Activated CD4-positive, alpha-beta T cell treated with anti-CD3 and anti-CD28 coated beads for 36 hours (primary cell): ENCODE measurements at regions not wholly inside any gene's neighbourhood (a gene's known extent, or its start where the extent isn't known, plus 50 kb on each side); places are given as distances from the start of the nearest gene placed in this dataset.

Experiments used
- ATAC-seq: fragments of 200-7000 bp; cut with Tn5 transposase; one replicate; pipeline ENCODE4 v1.10.0; 2021; ENCODE audit warnings: mild to moderate bottlenecking, moderate library complexity
- CTCF ChIA-PET: fragments of 350-600 bp; sonication (Branson Sonifier 250); formaldehyde crosslinking; loops from one replicate; lab custom pipeline; 2021; ENCODE audit warnings: antibody characterized with exemption; lab: Charles Lee
- POLR2A ChIA-PET: fragments of 350-600 bp; sonication (Branson Sonifier 250); formaldehyde crosslinking; loops from one replicate; lab custom pipeline; 2021; ENCODE audit warnings: antibody characterized with exemption, inconsistent platforms; lab: Charles Lee
- DNase-seq: peaks from one replicate; pipeline ENCODE4 v3.0.0-alpha.2; 2020
- H3K27ac Mint-ChIP-seq: one replicate; pipeline ENCODE4 v1.8.0; 2021; ENCODE audit warnings: mixed read lengths
- H3K27me3 Mint-ChIP-seq: one replicate; pipeline ENCODE4 v1.8.0; 2021; ENCODE audit warnings: mixed read lengths
- H3K36me3 Mint-ChIP-seq: one replicate; pipeline ENCODE4 v1.8.0; 2021; ENCODE audit warnings: low read depth, mixed read lengths
- H3K4me1 Mint-ChIP-seq: one replicate; pipeline ENCODE4 v1.8.0; 2021; ENCODE audit warnings: mixed read lengths
- H3K4me3 Mint-ChIP-seq: one replicate; pipeline ENCODE4 v1.8.0; 2021; ENCODE audit warnings: mild to moderate bottlenecking, moderate library complexity, mixed read lengths
- H3K9me3 Mint-ChIP-seq: one replicate; pipeline ENCODE4 v1.8.0; 2021; ENCODE audit warnings: low read depth, mixed read lengths
- intact Hi-C, 2 experiments: fragments of 100-400 bp; cut with DNase I in 1 of 2; cut with micrococcal nuclease in 1 of 2; formaldehyde crosslinking; loops; one replicate each; pipeline versions ENCODE4 v1.14.2 to v1.15.1; 2022 to 2024; cut with DNase I, micrococcal nuclease

DNA sequence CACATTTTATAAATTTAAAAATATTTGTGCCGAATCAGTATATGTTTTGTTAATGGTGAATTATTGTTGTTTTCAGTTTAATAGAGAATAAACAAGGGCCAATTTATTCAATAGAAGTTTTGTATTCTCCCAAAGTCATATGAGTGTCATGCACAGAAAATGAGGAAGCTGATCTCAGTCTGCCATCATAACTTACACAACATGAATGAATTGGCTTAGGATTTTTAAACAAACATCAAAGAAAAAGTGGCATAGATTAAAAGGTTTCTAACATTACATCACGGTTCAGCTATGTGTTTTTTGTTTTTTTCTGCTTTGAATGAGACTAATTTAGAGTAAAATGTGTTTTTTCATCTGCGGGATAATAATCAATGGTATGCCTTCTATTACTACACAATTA lies 123.4 kb upstream of the CTNNA2 start:
- intact Hi-C loops, result no loop called here
- Mint-ChIP-seq H3K9me3 (peaks cover 15% of the 10 kb centered on the region), H3K27ac (no peak overlapping the region), H3K27me3 (no peaks in the 10 kb centered on the region), H3K36me3 (no peaks in the 10 kb centered on the region), H3K4me3 (no peak overlapping the region), H3K4me1 (no peaks in the 10 kb centered on the region)
- ChIA-PET CTCF (no interaction called here), POLR2A (no interaction called here)
- no peak for ATAC-seq
- DNase-seq, result no peak

DNA sequence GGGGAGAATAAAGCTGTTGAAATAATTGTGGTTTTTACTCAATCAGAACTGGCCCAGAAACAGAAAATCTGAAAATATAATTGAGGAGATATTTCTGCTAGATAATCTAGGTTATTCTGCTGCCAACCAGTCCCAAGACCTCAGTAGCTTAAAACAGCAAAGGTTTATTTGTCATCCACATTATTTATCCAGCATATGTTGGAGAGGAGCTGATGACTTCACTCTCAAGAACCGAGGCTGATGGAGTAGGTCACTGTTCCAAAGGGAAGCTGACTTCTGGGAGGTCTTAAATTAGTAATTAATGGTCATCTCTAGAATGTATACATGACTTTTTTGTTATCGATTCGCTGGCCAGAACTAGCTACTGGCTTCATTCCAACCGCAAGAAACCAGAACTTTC lies 124.8 kb upstream of the CTNNA2 start:
- intact Hi-C loops, result no loop called here
- ChIA-PET POLR2A (interaction anchor here (0.6 kb wide), 1 partner anchor 265 kb away, joined by 3 read pairs; no protein-coding TSS in a partner anchor), CTCF (interaction anchor here (1.6 kb wide), 1 partner anchor 10 kb away, joined by 4 read pairs; no protein-coding TSS in a partner anchor)
- Mint-ChIP-seq H3K27ac (no peak overlapping the region), H3K4me3 (no peak overlapping the region), H3K9me3 (peaks cover 13% of the 10 kb centered on the region), H3K27me3 (no peaks in the 10 kb centered on the region), H3K36me3 (no peaks in the 10 kb centered on the region), H3K4me1 (no peaks in the 10 kb centered on the region)
- ATAC-seq (no peak), DNase-seq (no peak)

DNA sequence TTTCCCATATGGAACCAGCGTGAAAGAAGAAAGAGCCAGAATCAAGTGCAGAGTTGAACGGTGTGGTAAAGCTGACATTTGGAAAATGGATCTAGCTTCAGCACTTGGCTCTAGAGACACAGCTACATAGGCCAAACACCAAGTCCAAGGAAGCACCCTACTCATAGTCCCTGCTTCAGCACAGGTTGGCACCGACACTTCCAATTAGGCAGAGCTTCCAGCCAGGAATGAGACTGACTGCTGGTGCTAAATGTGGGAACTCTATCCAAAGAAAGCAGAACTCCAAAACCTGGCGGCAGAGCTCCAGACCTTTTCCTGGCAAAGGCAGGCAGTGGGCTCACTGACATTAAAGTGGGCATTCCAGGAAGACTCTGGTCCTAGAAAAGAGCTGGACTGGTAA lies 125.4 kb upstream of the CTNNA2 start:
- no peak overlapping the region for H3K4me3 Mint-ChIP-seq
- no peak for DNase-seq
- H3K4me1 Mint-ChIP-seq, result no peaks in the 10 kb centered on the region
- ATAC-seq, result no peak
- intact Hi-C loops, result no loop called here
- POLR2A ChIA-PET, result no interaction called here
- CTCF ChIA-PET, result interaction anchor here (0.7 to 1.6 kb wide), 2 partner anchors 10 to 689 kb away, joined by 3 to 4 read pairs; no protein-coding TSS in a partner anchor
- peaks cover 13% of the 10 kb centered on the region for H3K9me3 Mint-ChIP-seq
- H3K36me3 Mint-ChIP-seq, result no peaks in the 10 kb centered on the region
- no peak overlapping the region for H3K27ac Mint-ChIP-seq
- H3K27me3 Mint-ChIP-seq, result no peaks in the 10 kb centered on the region

GRCh38 chr2:79383681-79384080 lies 129.2 kb upstream of the CTNNA2 start:
- Mint-ChIP-seq H3K9me3 (peaks cover 14% of the 10 kb centered on the region), H3K36me3 (no peaks in the 10 kb centered on the region), H3K4me1 (no peaks in the 10 kb centered on the region), H3K4me3 (no peak overlapping the region), H3K27ac (no peak overlapping the region), H3K27me3 (no peaks in the 10 kb centered on the region)
- ChIA-PET CTCF (no interaction called here), POLR2A (no interaction called here)
- intact Hi-C loops, result no loop called here
- no peak for DNase-seq
- no peak for ATAC-seq

DNA sequence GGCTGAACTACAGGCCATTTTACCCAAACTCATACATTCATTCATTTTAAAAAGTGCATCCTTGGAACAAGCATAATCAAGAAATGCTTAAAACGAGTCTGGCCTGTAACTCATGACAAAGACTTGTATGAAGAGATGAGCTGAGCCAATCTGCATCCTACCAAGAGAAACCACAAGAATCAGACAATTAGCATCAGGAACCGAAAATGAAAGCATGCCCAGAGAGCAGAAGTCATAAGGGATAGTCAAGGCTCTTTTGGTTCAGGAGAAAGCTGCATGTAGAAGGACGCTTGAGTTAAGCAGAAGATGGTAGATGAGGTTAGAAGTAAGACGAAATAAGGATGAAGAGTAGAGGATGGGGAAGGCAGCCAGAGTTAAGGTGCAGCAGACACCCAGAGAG lies 137.0 kb upstream of the CTNNA2 start:
- Mint-ChIP-seq H3K4me3 (no peak overlapping the region), H3K36me3 (no peaks in the 10 kb centered on the region), H3K4me1 (no peaks in the 10 kb centered on the region), H3K27me3 (no peaks in the 10 kb centered on the region), H3K27ac (no peak overlapping the region), H3K9me3 (peaks cover 6% of the 10 kb centered on the region)
- no peak for DNase-seq
- intact Hi-C loops, result no loop called here
- ATAC-seq, result no peak
- CTCF ChIA-PET, result interaction anchor here (0.6 kb wide), 1 partner anchor 17 kb away, joined by 3 read pairs; no protein-coding TSS in a partner anchor
- POLR2A ChIA-PET, result no interaction called here

DNA sequence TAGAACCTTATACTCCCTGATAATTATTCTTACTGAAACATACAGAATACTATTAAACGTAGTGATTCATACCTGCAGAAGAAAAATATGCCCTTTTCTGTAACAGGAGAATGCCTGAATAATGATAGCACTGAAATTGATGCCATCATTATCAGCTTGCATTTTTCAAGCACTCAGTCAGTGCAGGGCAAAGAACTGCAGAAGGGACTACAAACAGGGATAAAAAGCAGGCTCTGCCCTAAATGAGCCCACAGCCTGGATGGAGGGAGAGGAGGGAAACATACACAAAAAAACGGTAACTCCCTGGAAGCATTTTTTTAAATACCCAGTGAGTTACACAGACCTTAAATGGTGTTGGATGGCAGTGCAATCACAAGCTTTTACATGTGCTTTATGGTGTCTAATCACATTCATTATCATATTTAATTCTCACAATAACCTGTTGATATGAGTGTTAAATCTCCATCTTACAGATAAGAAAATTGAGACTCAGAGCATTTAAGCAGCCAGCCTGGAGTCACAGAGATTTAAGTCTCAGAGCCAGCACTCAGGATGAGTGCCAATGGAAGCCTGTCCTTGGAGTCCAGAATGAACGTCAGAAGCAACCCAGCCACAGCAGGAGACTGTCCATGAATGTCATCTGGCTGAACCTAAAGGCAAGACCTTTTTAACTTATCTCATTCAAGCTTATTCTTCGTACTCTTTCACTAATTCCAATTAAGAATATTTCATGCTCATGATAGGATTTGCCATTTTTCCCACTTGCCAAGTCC lies 139.3 kb upstream of the CTNNA2 start:
- CTCF ChIA-PET, result interaction anchor here (0.6 kb wide), 1 partner anchor 554 kb away, joined by 3 read pairs; no protein-coding TSS in a partner anchor
- intact Hi-C loops, result no loop called here
- peaks cover 10% of the 10 kb centered on the region for H3K9me3 Mint-ChIP-seq
- no peaks in the 10 kb centered on the region for H3K36me3 Mint-ChIP-seq
- no peak for ATAC-seq
- H3K27me3 Mint-ChIP-seq, result no peaks in the 10 kb centered on the region
- POLR2A ChIA-PET, result no interaction called here
- no peak overlapping the region for H3K4me3 Mint-ChIP-seq
- no peak for DNase-seq
- no peaks in the 10 kb centered on the region for H3K4me1 Mint-ChIP-seq
- H3K27ac Mint-ChIP-seq, result no peak overlapping the region

GRCh38 chr2:79370976-79371538 lies 141.8 kb upstream of the CTNNA2 start:
- intact Hi-C loops, result no loop called here
- H3K36me3 Mint-ChIP-seq, result no peaks in the 10 kb centered on the region
- DNase-seq, result no peak
- H3K4me1 Mint-ChIP-seq, result no peaks in the 10 kb centered on the region
- no peak overlapping the region for H3K27ac Mint-ChIP-seq
- H3K9me3 Mint-ChIP-seq, result peaks cover 10% of the 10 kb centered on the region
- no peaks in the 10 kb centered on the region for H3K27me3 Mint-ChIP-seq
- ChIA-PET POLR2A (no interaction called here), CTCF (no interaction called here)
- no peak for ATAC-seq
- no peak overlapping the region for H3K4me3 Mint-ChIP-seq

DNA sequence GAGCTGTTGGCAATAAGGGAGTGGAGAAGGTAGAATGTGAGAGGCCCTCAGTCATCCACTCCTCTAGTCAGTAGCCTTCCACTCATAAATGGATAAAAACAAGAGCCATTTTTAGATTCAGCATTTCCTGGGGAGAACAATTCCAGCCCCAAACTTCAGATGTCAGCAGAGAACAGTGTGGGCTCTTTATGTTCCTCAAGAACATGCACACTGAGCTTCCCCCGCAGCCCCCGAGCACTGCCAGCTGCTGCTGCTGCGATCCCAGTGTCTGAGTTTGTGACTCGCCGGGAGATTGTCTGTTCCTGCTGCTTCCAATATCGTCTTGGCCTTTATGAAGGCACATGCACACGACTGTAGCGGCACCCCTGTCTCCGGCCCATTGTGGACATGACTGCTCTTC lies 143.7 kb upstream of the CTNNA2 start:
- peaks cover 5% of the 10 kb centered on the region for H3K9me3 Mint-ChIP-seq
- intact Hi-C loops, result no loop called here
- ChIA-PET POLR2A (no interaction called here), CTCF (no interaction called here)
- no peak overlapping the region for H3K27ac Mint-ChIP-seq
- ATAC-seq (no peak), DNase-seq (no peak)
- no peaks in the 10 kb centered on the region for H3K4me1 Mint-ChIP-seq
- H3K4me3 Mint-ChIP-seq, result no peak overlapping the region
- H3K36me3 Mint-ChIP-seq, result no peaks in the 10 kb centered on the region
- no peaks in the 10 kb centered on the region for H3K27me3 Mint-ChIP-seq

DNA sequence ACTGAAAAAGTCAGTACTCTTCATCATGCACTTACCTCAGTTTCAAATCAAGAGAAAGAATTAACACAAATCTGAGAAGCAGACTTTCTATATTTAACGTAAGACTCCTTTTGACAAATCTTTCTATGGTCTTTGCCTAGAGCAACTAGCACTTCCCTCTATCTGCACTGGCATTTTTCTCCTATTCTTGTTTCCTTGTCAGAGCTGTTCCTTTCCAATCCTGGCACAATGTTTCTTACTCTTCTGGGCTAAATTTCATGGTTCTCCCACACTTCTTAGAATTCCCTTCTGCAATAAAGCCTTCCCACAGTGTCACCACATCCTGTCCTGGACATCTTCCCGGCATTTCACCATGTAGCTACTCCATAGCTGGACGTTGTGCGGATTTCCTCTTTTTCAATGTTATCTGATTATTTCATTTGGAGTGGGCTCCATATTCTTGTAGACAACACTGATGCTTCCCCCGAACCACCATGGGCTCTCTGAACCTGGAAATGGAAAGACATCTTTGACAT lies 144.7 kb upstream of the CTNNA2 start:
- ATAC-seq (no peak), DNase-seq (no peak)
- POLR2A ChIA-PET, result no interaction called here
- Mint-ChIP-seq H3K36me3 (no peaks in the 10 kb centered on the region), H3K27me3 (no peaks in the 10 kb centered on the region), H3K4me3 (no peak overlapping the region), H3K9me3 (peaks cover 5% of the 10 kb centered on the region), H3K27ac (no peak overlapping the region), H3K4me1 (no peaks in the 10 kb centered on the region)
- intact Hi-C loops, result no loop called here
- CTCF ChIA-PET, result no interaction called here

DNA sequence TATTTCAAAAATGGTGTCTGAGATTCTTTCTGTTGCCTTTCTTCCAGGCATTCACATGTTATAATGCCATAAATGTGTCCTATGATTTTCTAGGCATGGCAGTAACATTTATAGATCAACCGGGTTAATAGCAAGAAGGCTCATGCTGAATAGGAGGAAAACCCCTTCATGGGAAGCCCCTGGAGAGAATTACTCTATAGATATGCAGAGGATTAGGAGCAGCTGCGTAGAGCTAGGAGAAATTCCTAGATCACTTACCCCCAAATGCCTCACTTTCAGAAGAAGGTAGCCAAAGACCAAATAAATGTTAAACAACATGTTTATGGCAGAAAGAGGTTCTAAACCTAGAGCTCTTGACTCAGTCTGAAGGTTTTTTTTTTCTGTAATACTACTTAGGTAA lies 153.4 kb upstream of the CTNNA2 start:
- no peak for DNase-seq
- no peak overlapping the region for H3K27ac Mint-ChIP-seq
- intact Hi-C loops, result no loop called here
- ChIA-PET POLR2A (no interaction called here), CTCF (no interaction called here)
- no peaks in the 10 kb centered on the region for H3K27me3 Mint-ChIP-seq
- H3K4me3 Mint-ChIP-seq, result no peak overlapping the region
- H3K9me3 Mint-ChIP-seq, result peaks cover 3% of the 10 kb centered on the region
- no peak for ATAC-seq
- no peaks in the 10 kb centered on the region for H3K36me3 Mint-ChIP-seq
- H3K4me1 Mint-ChIP-seq, result no peaks in the 10 kb centered on the region

- POLR2A ChIA-PET, result no interaction called here
- DNase-seq (no peak), ATAC-seq (no peak)
- Mint-ChIP-seq H3K9me3 (peaks cover 10% of the 10 kb centered on the region), H3K27me3 (no peaks in the 10 kb centered on the region), H3K4me1 (no peaks in the 10 kb centered on the region), H3K36me3 (no peaks in the 10 kb centered on the region), H3K4me3 (no peak overlapping the region), H3K27ac (no peak overlapping the region)
- CTCF ChIA-PET, result no interaction called here
- intact Hi-C loops, result no loop called here
Observed at GRCh38 chr2:79355569-79355968, 157.3 kb upstream of the CTNNA2 start.

DNA sequence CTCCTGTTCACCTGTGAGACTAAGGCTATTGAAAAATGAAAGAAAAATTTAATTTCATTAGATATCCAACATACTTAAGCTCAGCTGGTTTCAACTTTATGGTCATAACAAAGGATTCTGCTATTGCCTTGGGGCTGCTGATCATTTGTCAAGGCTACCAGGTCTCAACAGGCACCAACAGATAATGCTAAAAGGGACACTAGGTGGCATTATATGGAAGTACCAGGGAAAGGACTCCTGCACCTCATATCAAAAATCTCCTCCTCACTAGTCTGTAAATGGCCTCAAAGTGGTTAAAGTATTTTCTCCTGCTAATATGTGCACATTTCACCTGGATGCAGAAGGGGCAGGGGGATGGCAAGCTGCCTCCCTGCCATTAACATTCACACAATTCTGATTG lies 167.9 kb upstream of the REG3A start:
- Mint-ChIP-seq H3K27me3 (no peaks in the 10 kb centered on the region), H3K4me1 (no peaks in the 10 kb centered on the region), H3K9me3 (peaks cover 7% of the 10 kb centered on the region), H3K4me3 (no peak overlapping the region), H3K27ac (no peak overlapping the region), H3K36me3 (no peaks in the 10 kb centered on the region)
- POLR2A ChIA-PET, result no interaction called here
- intact Hi-C loops, result no loop called here
- DNase-seq (no peak), ATAC-seq (no peak)
- CTCF ChIA-PET, result no interaction called here
